ENCODE measurements at regions not wholly inside any gene's neighbourhood (a gene's known extent, or its start where the extent isn't known, plus 50 kb on each side); places are given as distances from the start of the nearest gene placed in this dataset.
"Not testable (repeated sequence)": the region's sequence is repeated elsewhere in the genome, so short reads cannot be mapped to it uniquely, and the experiment has no call there.

DNA sequence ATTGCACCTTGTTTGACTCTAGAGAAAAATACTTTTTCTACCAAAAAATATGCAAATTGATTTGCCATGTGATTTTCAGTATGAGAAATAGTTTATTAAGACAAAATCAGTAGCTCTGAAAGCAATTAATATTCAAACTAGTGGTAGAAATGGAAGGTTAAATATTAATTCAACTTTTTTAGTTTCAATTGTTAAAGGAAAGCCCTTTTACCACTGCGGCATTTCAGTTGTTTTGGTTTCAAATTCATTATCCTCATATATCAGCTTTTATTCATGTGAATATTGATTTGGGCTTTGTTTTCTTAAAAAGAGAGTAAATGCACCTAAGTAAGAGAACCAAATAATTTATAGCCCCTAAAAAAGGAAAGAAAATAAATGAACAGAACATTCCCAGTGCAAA, 660.6 kb upstream of the CHD1 start:
- no peak for DNase-seq (ENCODE audit: low read depth in 2 of 2)

GRCh38 chr5:99587983-99588382, 659.2 kb upstream of the CHD1 start:
- DNase-seq (ENCODE audit: low read depth in 2 of 2) = no peak

DNA sequence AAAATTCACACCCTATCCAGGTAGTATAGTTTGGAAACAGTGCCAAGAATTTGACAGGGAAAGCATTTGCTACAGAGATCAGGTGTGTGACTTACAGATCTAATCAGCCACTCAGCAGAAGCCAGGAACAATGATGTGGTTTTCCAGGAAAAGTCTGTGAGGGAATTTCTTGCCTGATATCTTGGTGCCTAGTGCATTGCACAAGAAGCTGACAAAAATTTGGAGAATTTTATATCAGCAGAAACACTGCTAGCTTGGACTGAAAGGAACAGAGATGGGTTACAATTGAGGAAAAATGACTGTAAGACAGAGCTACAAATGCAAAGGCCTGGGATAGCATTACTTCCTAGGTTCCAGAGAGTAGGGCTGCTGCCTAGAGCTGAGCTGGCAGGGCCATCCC, 658.1 kb upstream of the CHD1 start:
- DNase-seq (ENCODE audit: low read depth in 2 of 2) = no peak

GRCh38 chr5:99581204-99581603, 652.4 kb upstream of the CHD1 start:
- DNase-seq (ENCODE audit: low read depth in 2 of 2) = not testable (repeated sequence)

DNA sequence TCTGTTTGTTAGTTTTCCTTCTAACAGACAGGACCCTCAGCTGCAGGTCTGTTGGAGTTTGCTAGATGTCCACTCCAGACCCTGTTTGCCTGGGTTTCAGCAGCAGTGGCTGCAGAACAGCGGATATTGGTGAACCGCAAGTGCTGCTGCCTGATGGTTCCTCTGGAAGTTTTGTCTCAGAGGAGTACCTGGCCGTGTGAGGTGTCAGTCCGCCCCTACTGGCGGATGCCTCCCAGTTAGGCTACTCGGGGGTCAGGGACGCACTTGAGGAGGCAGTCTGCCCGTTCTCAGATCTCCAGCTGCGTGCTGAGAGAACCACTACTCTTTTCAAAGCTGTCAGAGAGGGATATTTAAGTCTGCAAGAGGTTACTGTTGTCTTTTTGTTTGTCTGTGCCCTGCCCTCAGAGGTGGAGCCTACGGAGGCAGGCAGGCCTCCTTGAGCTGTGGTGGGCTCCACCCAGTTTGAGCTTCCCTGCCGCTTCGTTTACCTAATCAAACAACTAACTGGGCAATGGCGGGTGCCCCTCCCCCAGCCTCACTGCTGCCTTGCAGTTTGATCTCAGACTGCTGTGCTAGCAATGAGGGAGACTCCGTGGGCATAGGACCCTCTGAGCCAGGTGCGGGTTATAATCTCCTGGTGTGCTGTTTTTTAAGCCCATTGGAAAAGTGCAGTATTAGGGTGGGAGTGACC, 634.3 kb upstream of the CHD1 start:
- not testable (repeated sequence) for DNase-seq (ENCODE audit: low read depth in 2 of 2)

DNA sequence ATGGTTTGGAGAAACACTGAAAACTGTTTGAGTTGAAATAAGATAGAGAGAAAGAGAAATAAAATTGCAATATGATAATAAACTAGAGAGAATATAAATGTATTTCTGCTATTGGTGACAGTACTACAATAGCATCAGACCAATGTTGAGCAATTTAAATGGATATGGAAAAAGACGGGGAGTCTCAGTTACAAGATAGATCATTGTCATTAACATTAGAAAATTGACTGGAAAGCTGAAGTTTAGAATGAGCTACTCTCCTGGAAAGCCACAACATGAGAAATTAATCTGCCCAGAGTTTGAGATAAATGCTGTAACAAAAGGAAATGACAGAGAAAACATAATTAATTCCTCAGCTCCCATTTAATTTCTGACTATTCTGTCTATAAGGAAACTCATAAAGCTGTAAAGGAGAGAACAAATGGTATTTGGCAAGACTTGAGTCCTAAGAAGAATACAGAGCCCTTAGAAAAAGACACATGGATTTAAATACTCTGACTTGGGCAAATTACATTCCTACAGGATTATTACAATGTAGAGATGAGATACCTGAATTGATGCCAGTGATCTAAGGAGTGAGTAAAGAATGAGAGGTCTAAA, 624.5 kb upstream of the CHD1 start:
- no peak for DNase-seq (ENCODE audit: low read depth in 2 of 2)

GRCh38 chr5:99544356-99544755, 615.5 kb upstream of the CHD1 start:
- no peak for DNase-seq (ENCODE audit: low read depth in 2 of 2)

GRCh38 chr5:99543841-99544240, 615.0 kb upstream of the CHD1 start:
- DNase-seq (ENCODE audit: low read depth in 2 of 2) = no peak

- not testable (repeated sequence) for DNase-seq (ENCODE audit: low read depth in 2 of 2)
Measured at GRCh38 chr5:99534241-99534640, 605.4 kb upstream of the CHD1 start.

GRCh38 chr5:99521666-99522065, 592.9 kb upstream of the CHD1 start:
- DNase-seq (ENCODE audit: low read depth in 2 of 2) = not testable (repeated sequence)

GRCh38 chr5:99515864-99516490, 587.2 kb upstream of the CHD1 start:
- not testable (repeated sequence) for DNase-seq (ENCODE audit: low read depth in 2 of 2)

- not testable (repeated sequence) for DNase-seq (ENCODE audit: low read depth in 2 of 2)
Measured at GRCh38 chr5:99510237-99510866, 581.5 kb upstream of the CHD1 start.

DNA sequence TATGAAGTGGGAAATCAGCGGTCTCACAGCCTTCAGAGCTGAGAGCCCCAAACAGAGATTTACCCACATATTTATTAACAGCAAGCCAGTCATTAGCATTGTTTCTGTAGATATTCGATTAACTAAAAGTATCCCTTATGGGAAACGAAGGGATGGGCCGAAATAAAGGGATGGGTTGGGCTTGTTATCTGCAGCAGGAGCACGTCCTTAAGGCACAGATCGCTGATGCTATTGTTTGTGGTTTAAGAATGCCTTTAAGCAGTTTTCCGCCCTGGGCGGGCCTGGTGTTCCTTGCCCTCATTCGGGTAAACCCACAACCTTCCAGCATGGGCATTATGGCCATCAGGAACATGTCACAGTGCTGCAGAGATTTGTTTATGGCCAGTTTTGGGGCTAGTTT, 580.3 kb upstream of the CHD1 start:
- DNase-seq (ENCODE audit: low read depth in 2 of 2) = not testable (repeated sequence)

GRCh38 chr5:99495456-99495855, 566.6 kb upstream of the CHD1 start:
- not testable (repeated sequence) for DNase-seq (ENCODE audit: low read depth in 2 of 2)

DNA sequence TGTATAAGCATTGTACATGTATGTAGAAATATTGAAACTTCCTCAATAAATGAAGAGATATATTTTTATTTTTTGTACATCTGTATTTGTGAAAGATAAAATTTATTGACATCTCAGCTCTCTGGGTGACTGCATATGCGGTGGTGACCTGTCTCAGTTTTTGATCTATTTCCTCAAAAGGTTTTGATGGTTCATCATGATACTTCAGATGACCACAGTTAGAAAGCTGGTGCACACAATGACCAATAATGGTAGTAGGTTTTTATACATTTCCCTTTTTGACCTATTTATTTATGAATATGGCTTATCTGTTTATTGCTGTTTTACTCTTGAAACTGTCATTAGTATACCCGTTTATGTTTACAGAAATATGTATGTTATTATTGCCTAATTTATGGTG, 549.6 kb upstream of the CHD1 start:
- DNase-seq (ENCODE audit: low read depth in 2 of 2) = not testable (repeated sequence)

- not testable (repeated sequence) for DNase-seq (ENCODE audit: low read depth in 2 of 2)
Measured at GRCh38 chr5:99473328-99473727, 544.5 kb upstream of the CHD1 start.

- not testable (repeated sequence) for DNase-seq (ENCODE audit: low read depth in 2 of 2)
Measured at GRCh38 chr5:99471726-99472125, 542.9 kb upstream of the CHD1 start.

DNA sequence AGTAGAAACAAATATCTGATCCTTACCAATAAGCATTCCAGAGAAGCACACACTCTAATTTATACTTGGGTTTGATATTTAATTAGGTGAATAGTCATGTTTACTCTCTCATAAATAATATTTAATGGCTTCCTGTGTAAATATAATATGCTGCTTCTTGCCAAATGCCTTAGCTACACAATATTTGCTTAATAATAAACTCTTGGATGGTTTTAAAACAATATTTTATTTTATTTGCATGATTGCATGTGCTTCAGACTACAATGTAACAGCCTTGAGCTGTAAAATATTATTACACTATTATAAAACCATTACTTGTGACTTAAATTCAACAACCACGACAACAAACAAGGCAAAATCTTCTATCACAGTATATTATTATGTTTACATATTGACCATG, 542.4 kb upstream of the CHD1 start:
- DNase-seq (ENCODE audit: low read depth in 2 of 2) = not testable (repeated sequence)

- DNase-seq (ENCODE audit: low read depth in 2 of 2) = not testable (repeated sequence)
Measured at GRCh38 chr5:99470636-99471035, 541.8 kb upstream of the CHD1 start.

GRCh38 chr5:99460701-99461100, 531.9 kb upstream of the CHD1 start:
- no peak for DNase-seq (ENCODE audit: low read depth in 2 of 2)

GRCh38 chr5:99453196-99453595, 524.4 kb upstream of the CHD1 start:
- no peak for DNase-seq (ENCODE audit: low read depth in 2 of 2)

DNA sequence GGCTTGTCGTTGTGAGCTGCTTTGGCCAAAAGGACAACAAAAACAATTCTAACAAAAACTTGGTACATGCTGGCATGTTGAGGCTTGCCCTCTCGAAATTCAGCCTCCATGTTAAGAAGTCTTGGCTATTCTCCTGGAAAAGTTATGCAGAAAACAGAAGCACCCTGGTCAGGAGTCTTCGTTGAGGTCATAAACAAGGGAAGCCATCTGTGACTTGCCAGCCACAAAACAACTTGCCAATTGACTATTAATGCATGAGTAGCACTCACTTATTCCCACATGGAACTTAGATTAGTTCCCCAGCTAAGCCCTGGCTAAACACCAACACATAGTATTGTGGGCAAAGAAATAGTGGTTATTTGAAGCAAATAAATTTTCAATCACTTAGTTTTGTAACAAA, 521.0 kb upstream of the CHD1 start:
- DNase-seq (ENCODE audit: low read depth in 2 of 2) = no peak

GRCh38 chr5:99445805-99446204, 517.0 kb upstream of the CHD1 start:
- DNase-seq (ENCODE audit: low read depth in 2 of 2) = no peak

All from stimulated activated CD8-positive, alpha-beta memory T cell treated with anti-CD3 and anti-CD28 coated beads, Interleukin-15, amount 100 ng/mL, for 4 hours (primary cell).